A549 (cell line): ENCODE measurements at regions not wholly inside any gene's neighbourhood (a gene's known extent, or its start where the extent isn't known, plus 50 kb on each side); places are given as distances from the start of the nearest gene placed in this dataset.

Experiments used
- BHLHE40 ChIP-seq: IDR thresholded peaks from 2 replicates; pipeline ENCODE4 v1.6.1; 2012; ENCODE audit warnings: low read depth, low read length, inconsistent platforms
- CEBPB ChIP-seq, 2 experiments: fragments of >200 bp in 1 of 2; sonication (Bioruptor Twin) in 1 of 2; formaldehyde crosslinking in 1 of 2; IDR thresholded peaks; 2 replicates each; pipeline ENCODE4 v1.6.1; 2012 to 2016
- CTCF ChIP-seq: fragments of >200 bp; sonication (Bioruptor Twin); formaldehyde crosslinking; IDR thresholded peaks from 3 replicates; pipeline ENCODE4 v1.5.1; 2016
- EHMT2 ChIP-seq: fragments of 200-600 bp; sonication (generic); IDR thresholded peaks from 2 replicates; pipeline ENCODE4 v1.6.1; 2016; ENCODE audit warnings: antibody characterized with exemption, low read depth, mild to moderate bottlenecking, moderate library complexity
- EP300 ChIP-seq, 2 experiments: fragments of >200 bp; sonication (Bioruptor Twin); formaldehyde crosslinking; IDR thresholded peaks; 2 replicates in 1 of 2; 3 replicates in 1 of 2; pipeline ENCODE4 v1.6.1; 2016 to 2017
- ESRRA ChIP-seq: fragments of 150-350 bp; IDR thresholded peaks from 2 replicates; pipeline ENCODE4 v1.6.1; 2014; ENCODE audit warnings: mild to moderate bottlenecking, low read length, borderline replicate concordance
- FOSL2 ChIP-seq, 2 experiments: fragments of 450-650 bp in 1 of 2; fragments of >200 bp in 1 of 2; sonication (Bioruptor Twin) in 1 of 2; formaldehyde crosslinking; IDR thresholded peaks; 2 replicates each; pipeline versions ENCODE4 v1.5.0 to v1.6.1; 2016 to 2020; ENCODE audit warnings: mild to moderate bottlenecking in 1 of 2, moderate library complexity in 1 of 2
- HEYL ChIP-seq: fragments of 250-450 bp; sonication (Bioruptor Pico); IDR thresholded peaks from 2 replicates; pipeline ENCODE4 v1.8.0; 2021; ENCODE audit warnings: mild to moderate bottlenecking, moderate library complexity
- MAZ ChIP-seq: fragments of 150-350 bp; IDR thresholded peaks from 2 replicates; pipeline ENCODE4 v1.6.1; 2014; ENCODE audit warnings: antibody characterized with exemption, low read depth, low read length, borderline replicate concordance
- NFE2L2 ChIP-seq: fragments of 150-350 bp; conservative IDR thresholded peaks from 2 replicates; pipeline ENCODE4 v1.6.1; 2014; ENCODE audit warnings: low read length
- POLR2A ChIP-seq: IDR thresholded peaks from 2 replicates; pipeline ENCODE4 v1.6.1; 2012; ENCODE audit warnings: mild to moderate bottlenecking, low read length
- RFX5 ChIP-seq: fragments of 450-650 bp; IDR thresholded peaks from 2 replicates; pipeline ENCODE4 v1.7.1; 2014; ENCODE audit warnings: antibody characterized with exemption, mild to moderate bottlenecking, moderate library complexity
- USF2 ChIP-seq: fragments of 450-650 bp; IDR thresholded peaks from 2 replicates; pipeline ENCODE4 v1.6.1; 2014; ENCODE audit warnings: antibody characterized with exemption
- ZC3H11A ChIP-seq: fragments of 450-650 bp; IDR thresholded peaks from 2 replicates; pipeline ENCODE4 v1.6.1; 2014; ENCODE audit warnings: antibody characterized with exemption, mild to moderate bottlenecking

GRCh38 chr13:75090872-75091615, 390.9 kb downstream of the TBC1D4 start:
- TF ChIP-seq POLR2A (no peak), ESRRA (no peak), CTCF (no peak), FOSL2 (IDR thresholded peaks at IDR 0.05) (no peak), FOSL2 (CRISPR knock-in tag; IDR thresholded peaks at IDR 0.05) (no peak), USF2 (no peak), ZC3H11A (no peak), BHLHE40 (no peak), NFE2L2 (no peak), HEYL (CRISPR knock-in tag) (no peak), EP300 (IDR thresholded peaks at IDR 0.05) (no peak), CEBPB (IDR thresholded peaks at IDR 0.05) (no peak), RFX5 (no peak), EHMT2 (no peak), MAZ (no peak)
